GM21381 (cell line): ENCODE measurements at regions not wholly inside any gene's neighbourhood (a gene's known extent, or its start where the extent isn't known, plus 50 kb on each side); places are given as distances from the start of the nearest gene placed in this dataset.
"Not testable (repeated sequence)": the region's sequence is repeated elsewhere in the genome, so short reads cannot be mapped to it uniquely, and the experiment has no call there.

ENCODE experiments used
- ATAC-seq: cut with Tn5 transposase; IDR thresholded peaks from one replicate; pipeline ENCODE4 v1.9.1; 2021; ENCODE audit warnings: mild to moderate bottlenecking, moderate library complexity; ENCODE audit not compliant: unreplicated experiment

- ATAC-seq = no peak
Observed at GRCh38 chr4:38462367-38463055, 201.5 kb upstream of the KLF3 start.

GRCh38 chr4:38463268-38463958, 200.6 kb upstream of the KLF3 start:
- no peak for ATAC-seq

GRCh38 chr4:38464328-38464727, 199.7 kb upstream of the KLF3 start:
- no peak for ATAC-seq

GRCh38 chr4:38466401-38466800, 197.6 kb upstream of the KLF3 start:
- ATAC-seq = no peak

- no peak for ATAC-seq
Observed at GRCh38 chr4:38467296-38467695, 196.7 kb upstream of the KLF3 start.

GRCh38 chr4:38468339-38468866, 195.6 kb upstream of the KLF3 start:
- ATAC-seq = no peak

- ATAC-seq = no peak
Observed at GRCh38 chr4:38469410-38469809, 194.6 kb upstream of the KLF3 start.

- no peak for ATAC-seq
Observed at GRCh38 chr4:38470735-38471262, 193.2 kb upstream of the KLF3 start.

- no peak for ATAC-seq
Observed at GRCh38 chr4:38482696-38483095, 181.3 kb upstream of the KLF3 start.

- not testable (repeated sequence) for ATAC-seq
Observed at GRCh38 chr4:38483628-38484027, 180.4 kb upstream of the KLF3 start.

GRCh38 chr4:38489011-38489861, 174.8 kb upstream of the KLF3 start:
- no peak for ATAC-seq

- no peak for ATAC-seq
Observed at GRCh38 chr4:38489924-38490639, 173.9 kb upstream of the KLF3 start.

GRCh38 chr4:38490753-38491446, 173.1 kb upstream of the KLF3 start:
- ATAC-seq = no peak

GRCh38 chr4:38491854-38492478, 172.0 kb upstream of the KLF3 start:
- ATAC-seq = no peak

GRCh38 chr4:38493066-38493465, 170.9 kb upstream of the KLF3 start:
- ATAC-seq = no peak

- ATAC-seq = no peak
Observed at GRCh38 chr4:38495446-38495845, 168.6 kb upstream of the KLF3 start.

GRCh38 chr4:38497121-38497520, 166.9 kb upstream of the KLF3 start:
- ATAC-seq = no peak

GRCh38 chr4:38499101-38499500, 164.9 kb upstream of the KLF3 start:
- no peak for ATAC-seq

- no peak for ATAC-seq
Observed at GRCh38 chr4:38500433-38500832, 163.6 kb upstream of the KLF3 start.

GRCh38 chr4:38501698-38502097, 162.3 kb upstream of the KLF3 start:
- ATAC-seq = no peak
